ENCODE measurements at regions not wholly inside any gene's neighbourhood (a gene's known extent, or its start where the extent isn't known, plus 50 kb on each side); places are given as distances from the start of the nearest gene placed in this dataset.

GRCh38 chr2:12102679-12103078 is 356.2 kb downstream of the LPIN1 start:
- no peak for TF ChIP-seq POLR2AphosphoS5 (IDR thresholded peaks at IDR 0.05; ENCODE audit: low read depth, low read length)
- no peak for TF ChIP-seq POLR2A (IDR thresholded peaks at IDR 0.05; ENCODE audit: low read depth, low read length)
- TF ChIP-seq SPI1 (IDR thresholded peaks at IDR 0.05; ENCODE audit: low read depth, low read length) = no peak
